GM18517 (cell line): ENCODE measurements at regions not wholly inside any gene's neighbourhood (a gene's known extent, or its start where the extent isn't known, plus 50 kb on each side); places are given as distances from the start of the nearest gene placed in this dataset.

Source experiments
- ATAC-seq: cut with Tn5 transposase; IDR thresholded peaks from one replicate; pipeline ENCODE4 v1.9.1; 2021; ENCODE audit warnings: mild to moderate bottlenecking, moderate library complexity; ENCODE audit not compliant: unreplicated experiment

- ATAC-seq: no peak
Observed at GRCh38 chr4:13142191-13142590, 341.9 kb downstream of the RAB28 start.

- ATAC-seq: no peak
Observed at GRCh38 chr4:13137390-13137789, 346.8 kb downstream of the RAB28 start.

- no peak for ATAC-seq
Observed at GRCh38 chr4:13133700-13134099, 350.4 kb downstream of the RAB28 start.

GRCh38 chr4:13130848-13131247 is 353.3 kb downstream of the RAB28 start:
- no peak for ATAC-seq

GRCh38 chr4:13129095-13129494 is 355.0 kb downstream of the RAB28 start:
- ATAC-seq: no peak

- ATAC-seq: no peak
Observed at GRCh38 chr4:13126976-13127910, 356.9 kb downstream of the RAB28 start.

- ATAC-seq: no peak
Observed at GRCh38 chr4:13118633-13119032, 365.5 kb downstream of the RAB28 start.

- no peak for ATAC-seq
Observed at GRCh38 chr4:13117185-13117584, 367.0 kb downstream of the RAB28 start.

- no peak for ATAC-seq
Observed at GRCh38 chr4:13112030-13112429, 372.1 kb downstream of the RAB28 start.

- no peak for ATAC-seq
Observed at GRCh38 chr4:13109536-13109935, 374.6 kb downstream of the RAB28 start.

GRCh38 chr4:13108096-13108495 is 376.0 kb downstream of the RAB28 start:
- no peak for ATAC-seq

- ATAC-seq: no peak
Observed at GRCh38 chr4:13103382-13104015, 380.6 kb downstream of the RAB28 start.

GRCh38 chr4:13102092-13102742 is 381.9 kb downstream of the RAB28 start:
- no peak for ATAC-seq

GRCh38 chr4:13097971-13098370 is 386.2 kb downstream of the RAB28 start:
- no peak for ATAC-seq

- ATAC-seq: no peak
Observed at GRCh38 chr4:13095722-13096121, 388.4 kb downstream of the RAB28 start.

- ATAC-seq: no peak
Observed at GRCh38 chr4:13093170-13093569, 391.0 kb downstream of the RAB28 start.

- no peak for ATAC-seq
Observed at GRCh38 chr4:13092702-13093101, 391.4 kb downstream of the RAB28 start.

GRCh38 chr4:13089659-13089998 is 394.5 kb downstream of the RAB28 start:
- no peak for ATAC-seq

GRCh38 chr4:13088726-13089658 is 395.1 kb downstream of the RAB28 start:
- no peak for ATAC-seq

GRCh38 chr4:13087041-13087440 is 397.1 kb downstream of the RAB28 start:
- ATAC-seq: no peak

GRCh38 chr4:13084210-13084609 is 399.9 kb downstream of the RAB28 start:
- ATAC-seq: no peak
